OCI-LY1 (cell line): ENCODE measurements at regions not wholly inside any gene's neighbourhood (a gene's known extent, or its start where the extent isn't known, plus 50 kb on each side); places are given as distances from the start of the nearest gene placed in this dataset.

Source experiments
- H2AFZ ChIP-seq: fragments of 200-600 bp; sonication (generic), shearing (Covaris generic); 2 replicates; pipeline ENCODE4 v1.6.0; 2014; ENCODE audit warnings: antibody characterized with exemption, mild to moderate bottlenecking, low read length
- H3F3A ChIP-seq: fragments of 200-600 bp; sonication (generic), shearing (Covaris generic); 2 replicates; pipeline ENCODE4 v1.6.0; 2014; ENCODE audit warnings: mild to moderate bottlenecking, antibody characterized with exemption, low read length, moderate library complexity; ENCODE audit not compliant: insufficient read depth
- H3K27ac ChIP-seq: fragments of 200-600 bp; sonication (generic); 2 replicates; pipeline ENCODE4 v1.5.1; 2014; ENCODE audit warnings: low read length, mixed run types, mild to moderate bottlenecking, low read depth; ENCODE audit not compliant: poor library complexity, severe bottlenecking
- H3K27me3 ChIP-seq: fragments of 200-600 bp; sonication (generic); 2 replicates; pipeline ENCODE4 v1.6.0; 2014; ENCODE audit warnings: antibody characterized with exemption, mild to moderate bottlenecking, low read length, moderate library complexity; ENCODE audit not compliant: insufficient read depth
- H3K36me3 ChIP-seq: fragments of 200-600 bp; sonication (generic); 2 replicates; pipeline ENCODE4 v1.6.1; 2014; ENCODE audit warnings: mild to moderate bottlenecking, antibody characterized with exemption, low read length, moderate library complexity, mixed read lengths; ENCODE audit not compliant: insufficient read depth
- H3K4me1 ChIP-seq: fragments of 200-600 bp; sonication (generic); 2 replicates; pipeline ENCODE4 v1.5.1; 2014; ENCODE audit warnings: mild to moderate bottlenecking, low read length, moderate library complexity; ENCODE audit not compliant: insufficient read depth, severe bottlenecking
- H3K4me2 ChIP-seq: fragments of 200-600 bp; sonication (generic), shearing (Covaris generic); 2 replicates; pipeline ENCODE4 v1.6.1; 2014; ENCODE audit warnings: low read length
- H3K4me3 ChIP-seq: fragments of 200-600 bp; sonication (generic); 2 replicates; pipeline ENCODE4 v1.5.1; 2014; ENCODE audit warnings: low read length, low read depth, mild to moderate bottlenecking, mixed read lengths; ENCODE audit not compliant: poor library complexity, severe bottlenecking
- H3K79me2 ChIP-seq: fragments of 200-600 bp; shearing (Covaris generic); 2 replicates; pipeline ENCODE4 v1.6.1; 2016; ENCODE audit warnings: mixed run types, low read length, mixed read lengths; ENCODE audit not compliant: insufficient read depth
- H3K9ac ChIP-seq: fragments of 200-600 bp; sonication (generic), shearing (Covaris generic); 2 replicates; pipeline ENCODE4 v1.6.1; 2014; ENCODE audit warnings: mild to moderate bottlenecking, low read length, mixed read lengths
- H3K9me2 ChIP-seq: fragments of 200-600 bp; sonication (generic), shearing (Covaris generic); 2 replicates; pipeline ENCODE4 v1.6.1; 2014; ENCODE audit warnings: low read depth, mild to moderate bottlenecking, low read length, mixed read lengths
- H3K9me3 ChIP-seq: fragments of 200-600 bp; shearing (Covaris generic); 2 replicates; pipeline ENCODE4 v1.6.1; 2014; ENCODE audit warnings: low read length, mixed read lengths
- H4K20me1 ChIP-seq: fragments of 200-600 bp; sonication (generic), shearing (Covaris generic); 2 replicates; pipeline ENCODE4 v1.6.0; 2016; ENCODE audit warnings: mild to moderate bottlenecking, low read length; ENCODE audit not compliant: insufficient read depth
- CTCF ChIP-seq: fragments of 200-600 bp; sonication (generic), shearing (Covaris generic); IDR thresholded peaks from 2 replicates; pipeline ENCODE4 v1.5.1; 2017; ENCODE audit warnings: mild to moderate bottlenecking, antibody characterized with exemption, low read length, moderate library complexity, mixed read lengths
- EZH2 ChIP-seq: fragments of 200-600 bp; sonication (generic), shearing (Covaris generic); IDR thresholded peaks from 2 replicates; pipeline ENCODE4 v1.8.0; 2017; ENCODE audit warnings: borderline replicate concordance, mixed run types, mild to moderate bottlenecking, antibody characterized with exemption, low read length, moderate library complexity, mixed read lengths

- TF ChIP-seq CTCF (no peak), EZH2 (no peak)
- Histone ChIP-seq H3K9me2 (no peaks in the 10 kb centered on the region), H3K4me1 (no peaks in the 10 kb centered on the region), H3K36me3 (no peaks in the 10 kb centered on the region), H3K9ac (no peak overlapping the region), H3K79me2 (no peaks in the 10 kb centered on the region), H3K4me2 (no peak overlapping the region), H3K27me3 (no peaks in the 10 kb centered on the region), H2AFZ (no peak overlapping the region), H3K4me3 (no peak overlapping the region), H3K27ac (no peak overlapping the region), H4K20me1 (no peaks in the 10 kb centered on the region), H3F3A (no peaks in the 10 kb centered on the region), H3K9me3 (no peaks in the 10 kb centered on the region)
These were observed 123.3 kb upstream of the B3GAT2 start for GRCh38 chr6:71080133-71080532.

GRCh38 chr6:71080826-71081225 lies 124.0 kb upstream of the B3GAT2 start:
- H3F3A ChIP-seq = no peaks in the 10 kb centered on the region
- no peaks in the 10 kb centered on the region for H4K20me1 ChIP-seq
- no peak overlapping the region for H3K4me2 ChIP-seq
- H3K36me3 ChIP-seq = no peaks in the 10 kb centered on the region
- no peak overlapping the region for H2AFZ ChIP-seq
- H3K9ac ChIP-seq = no peak overlapping the region
- H3K27me3 ChIP-seq = no peaks in the 10 kb centered on the region
- H3K27ac ChIP-seq = no peak overlapping the region
- no peaks in the 10 kb centered on the region for H3K79me2 ChIP-seq
- no peaks in the 10 kb centered on the region for H3K9me3 ChIP-seq
- TF ChIP-seq EZH2 (no peak), CTCF (no peak)
- no peak overlapping the region for H3K4me3 ChIP-seq
- no peaks in the 10 kb centered on the region for H3K9me2 ChIP-seq
- H3K4me1 ChIP-seq = no peaks in the 10 kb centered on the region

GRCh38 chr6:71082033-71082650 lies 125.3 kb upstream of the B3GAT2 start:
- H3K4me3 ChIP-seq = no peak overlapping the region
- H3K27me3 ChIP-seq = no peaks in the 10 kb centered on the region
- no peaks in the 10 kb centered on the region for H3K9me2 ChIP-seq
- H3F3A ChIP-seq = no peaks in the 10 kb centered on the region
- no peaks in the 10 kb centered on the region for H3K36me3 ChIP-seq
- H3K9ac ChIP-seq = no peak overlapping the region
- H4K20me1 ChIP-seq = no peaks in the 10 kb centered on the region
- H3K4me2 ChIP-seq = no peak overlapping the region
- H3K79me2 ChIP-seq = no peaks in the 10 kb centered on the region
- no peak overlapping the region for H3K27ac ChIP-seq
- no peak overlapping the region for H2AFZ ChIP-seq
- no peaks in the 10 kb centered on the region for H3K9me3 ChIP-seq
- TF ChIP-seq CTCF (no peak), EZH2 (no peak)
- H3K4me1 ChIP-seq = no peaks in the 10 kb centered on the region
